AG09319 (cell line): ENCODE measurements at regions not wholly inside any gene's neighbourhood (a gene's known extent, or its start where the extent isn't known, plus 50 kb on each side); places are given as distances from the start of the nearest gene placed in this dataset.

ENCODE experiments used
- DNase-seq: peaks from one replicate; pipeline ENCODE4 v3.0.0-alpha.2; 2010; ENCODE audit warnings: low read depth; ENCODE audit errors: extremely low read depth
- CTCF ChIP-seq: IDR thresholded peaks from 2 replicates; pipeline ENCODE4 v1.5.1; 2011; ENCODE audit warnings: low read depth, mild to moderate bottlenecking, inconsistent platforms, low read length, moderate library complexity

GRCh38 chr4:156665780-156666366 lies 305.7 kb downstream of the PDGFC start:
- no peak for DNase-seq
- TF ChIP-seq CTCF, result no peak

DNA sequence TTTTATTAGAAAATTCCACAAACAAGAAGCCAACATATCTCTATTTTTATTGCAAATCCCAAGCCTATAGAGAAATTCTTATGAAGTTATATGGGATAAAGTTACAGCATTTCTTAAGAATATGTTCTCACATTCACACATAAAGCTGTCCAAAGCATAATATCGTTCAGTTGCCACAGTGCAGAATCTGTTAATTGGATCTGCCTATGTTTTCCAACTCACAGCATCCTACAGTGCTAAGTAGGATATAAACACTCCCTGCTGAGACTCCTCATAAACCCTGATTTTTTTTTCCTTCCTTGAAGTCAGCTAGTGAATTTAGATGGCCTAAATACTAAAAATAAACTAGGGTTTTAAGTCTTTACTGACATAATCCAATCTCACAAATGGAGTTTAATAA lies 307.9 kb downstream of the PDGFC start:
- no peak for TF ChIP-seq CTCF
- no peak for DNase-seq

DNA sequence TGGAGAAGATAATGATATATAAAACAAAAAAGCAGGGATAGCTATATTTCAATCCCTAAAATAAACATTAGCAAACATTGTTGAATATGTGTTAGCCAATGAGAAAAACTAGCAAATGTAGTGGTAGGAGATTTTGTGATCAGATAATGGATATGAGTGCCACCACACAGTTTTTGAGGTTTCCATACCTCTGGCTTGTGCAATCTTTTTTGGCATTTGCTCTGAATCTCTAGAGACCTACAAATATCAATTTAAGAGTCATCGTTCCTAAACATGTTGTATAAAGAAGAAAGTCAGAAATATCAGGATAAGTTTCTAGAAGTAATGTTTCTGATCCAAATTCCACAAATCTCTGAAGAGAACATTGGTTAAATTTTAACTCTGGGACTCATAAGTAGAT lies 308.7 kb downstream of the PDGFC start:
- no peak for DNase-seq
- no peak for TF ChIP-seq CTCF

DNA sequence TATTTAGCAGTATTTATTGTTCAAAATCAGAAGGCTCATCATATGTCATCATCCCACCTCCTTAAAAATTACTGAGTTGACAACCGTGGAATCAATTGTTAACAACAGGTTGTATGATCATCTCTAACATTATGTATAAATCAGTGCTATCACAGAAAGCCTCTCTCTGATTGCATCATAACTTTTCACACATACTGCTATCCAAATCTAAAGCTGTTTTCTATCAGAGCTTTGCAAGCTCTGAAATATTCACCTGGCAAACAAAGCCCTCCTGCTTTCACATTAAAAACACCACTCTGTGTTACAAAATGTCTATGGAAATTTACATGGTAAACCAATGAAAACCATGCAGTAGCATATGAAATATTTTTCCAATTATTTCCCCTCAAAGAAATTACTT lies 310.0 kb downstream of the PDGFC start:
- TF ChIP-seq CTCF, result no peak
- DNase-seq, result no peak

DNA sequence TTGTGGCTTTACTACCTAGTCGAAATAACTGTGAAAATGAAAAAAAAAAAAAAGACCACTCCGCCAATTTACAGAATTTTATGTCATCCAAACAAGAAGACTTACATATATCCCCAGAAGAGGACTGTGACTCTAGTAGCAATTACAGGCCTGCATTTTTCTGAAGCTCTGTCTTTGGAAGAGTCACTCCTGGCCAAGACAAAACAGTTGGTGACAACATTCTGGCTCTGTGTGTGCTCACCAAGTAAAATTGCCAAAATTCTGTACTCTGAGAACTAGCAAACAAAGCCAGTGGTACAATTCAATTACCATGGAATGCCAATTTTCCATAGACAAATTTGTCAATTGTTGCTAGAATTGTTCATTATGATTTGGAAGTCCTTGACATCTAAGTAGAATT lies 311.1 kb downstream of the PDGFC start:
- DNase-seq, result no peak
- no peak for TF ChIP-seq CTCF

DNA sequence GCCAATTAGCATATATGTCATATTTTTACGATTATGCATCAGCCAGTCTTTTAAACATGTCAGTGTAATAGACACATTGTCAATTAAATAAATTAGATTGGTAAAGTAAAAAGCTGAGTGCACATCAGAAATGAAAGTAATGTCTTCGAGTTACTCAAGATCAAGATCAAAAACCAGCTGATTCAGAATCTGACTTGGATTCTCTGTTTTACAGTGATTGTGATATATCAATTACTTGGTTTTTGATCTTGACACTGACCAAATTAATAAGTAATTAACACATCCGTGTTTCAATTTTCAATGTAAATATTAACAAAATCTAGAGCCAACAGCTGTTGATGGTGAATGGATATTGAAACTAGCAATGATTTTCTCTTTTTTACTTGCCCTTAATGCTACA lies 311.6 kb downstream of the PDGFC start:
- TF ChIP-seq CTCF, result no peak
- no peak for DNase-seq

GRCh38 chr4:156659570-156659969 lies 312.0 kb downstream of the PDGFC start:
- DNase-seq, result no peak
- no peak for TF ChIP-seq CTCF
